ENCODE measurements at regions not wholly inside any gene's neighbourhood (a gene's known extent, or its start where the extent isn't known, plus 50 kb on each side); places are given as distances from the start of the nearest gene placed in this dataset.

- no peak for DNase-seq (ENCODE audit: low read depth)
- H3K4me3 ChIP-seq (ENCODE audit: low read length): no peak overlapping the region
- no peak for TF ChIP-seq CTCF (conservative IDR thresholded peaks at IDR 0.05; ENCODE audit: low read length)
Measured at GRCh38 chr6:22349051-22349450, 52.2 kb upstream of the PRL start.

- TF ChIP-seq CTCF (conservative IDR thresholded peaks at IDR 0.05; ENCODE audit: low read length): no peak
- H3K4me3 ChIP-seq (ENCODE audit: low read length): no peak overlapping the region
- no peak for DNase-seq (ENCODE audit: low read depth)
Measured at GRCh38 chr6:22349528-22349927, 52.7 kb upstream of the PRL start.

GRCh38 chr6:22350109-22350508 lies 53.3 kb upstream of the PRL start:
- no peak for DNase-seq (ENCODE audit: low read depth)
- no peak for TF ChIP-seq CTCF (conservative IDR thresholded peaks at IDR 0.05; ENCODE audit: low read length)
- H3K4me3 ChIP-seq (ENCODE audit: low read length): no peak overlapping the region

GRCh38 chr6:22353101-22353500 lies 56.3 kb upstream of the PRL start:
- DNase-seq (ENCODE audit: low read depth): no peak
- no peak overlapping the region for H3K4me3 ChIP-seq (ENCODE audit: low read length)
- TF ChIP-seq CTCF (conservative IDR thresholded peaks at IDR 0.05; ENCODE audit: low read length): no peak

- DNase-seq (ENCODE audit: low read depth): no peak
- no peak for TF ChIP-seq CTCF (conservative IDR thresholded peaks at IDR 0.05; ENCODE audit: low read length)
- H3K4me3 ChIP-seq (ENCODE audit: low read length): no peak overlapping the region
Measured at GRCh38 chr6:22356362-22356940, 59.6 kb upstream of the PRL start.

GRCh38 chr6:22357724-22358189 lies 60.9 kb upstream of the PRL start:
- no peak for TF ChIP-seq CTCF (conservative IDR thresholded peaks at IDR 0.05; ENCODE audit: low read length)
- no peak for DNase-seq (ENCODE audit: low read depth)

GRCh38 chr6:22361576-22361975 lies 64.7 kb upstream of the PRL start:
- H3K4me3 ChIP-seq (ENCODE audit: low read length): no peak overlapping the region
- no peak for DNase-seq (ENCODE audit: low read depth)
- no peak for TF ChIP-seq CTCF (conservative IDR thresholded peaks at IDR 0.05; ENCODE audit: low read length)

More at GRCh38 chr6:22357724-22358189, 60.9 kb upstream of the PRL start:
- no peak overlapping the region for H3K4me3 ChIP-seq (ENCODE audit: low read length)

Measured in AG10803 (cell line).